CD14-positive monocyte (primary cell): ENCODE measurements at regions not wholly inside any gene's neighbourhood (a gene's known extent, or its start where the extent isn't known, plus 50 kb on each side); places are given as distances from the start of the nearest gene placed in this dataset.
"Not testable (repeated sequence)": the region's sequence is repeated elsewhere in the genome, so short reads cannot be mapped to it uniquely, and the experiment has no call there.

Experiments
- DNase-seq, 3 donors: peaks; one replicate each; pipeline ENCODE4 v3.0.0-alpha.2; 2011 to 2022
- H2AFZ ChIP-seq: 2 replicates; pipeline ENCODE4 v1.6.0; 2012; ENCODE audit warnings: mild to moderate bottlenecking, low read depth, low read length, inconsistent platforms; ENCODE audit not compliant: insufficient read depth, poor library complexity, severe bottlenecking
- H3K27ac ChIP-seq, 2 donors: 1 replicate in 1 of 2; 2 replicates in 1 of 2; pipeline ENCODE4 v1.5.1; 2012 to 2013; ENCODE audit warnings: low read length in 2 of 2, control low read depth in 1 of 2, inconsistent platforms in 1 of 2, low read depth in 1 of 2, mild to moderate bottlenecking in 1 of 2
- H3K27me3 ChIP-seq, 2 donors: one replicate each; pipeline versions ENCODE4 v1.6.0 to v1.6.1; 2011 to 2013; ENCODE audit warnings: low read length in 2 of 2; ENCODE audit not compliant: control insufficient read depth in 2 of 2, insufficient read depth in 2 of 2
- H3K36me3 ChIP-seq, 2 donors: replicated peaks in 1 of 2; 1 replicate in 1 of 2; 2 replicates in 1 of 2; pipeline versions ENCODE4 v1.5.1 to v1.6.1; 2012 to 2013; ENCODE audit warnings: low read length in 2 of 2, control low read depth in 1 of 2, inconsistent platforms in 1 of 2, mild to moderate bottlenecking in 1 of 2; ENCODE audit not compliant: insufficient read depth in 2 of 2, control insufficient read depth in 1 of 2
- H3K4me1 ChIP-seq, 2 donors: 1 replicate in 1 of 2; 2 replicates in 1 of 2; pipeline versions ENCODE4 v1.5.1 to v1.6.1; 2012 to 2013; ENCODE audit warnings: low read length in 2 of 2, control low read depth in 1 of 2, inconsistent platforms in 1 of 2, mild to moderate bottlenecking in 1 of 2, moderate library complexity in 1 of 2; ENCODE audit not compliant: insufficient read depth in 2 of 2, control insufficient read depth in 1 of 2
- H3K4me2 ChIP-seq: replicated peaks from 2 replicates; pipeline ENCODE3; 2012; ENCODE audit warnings: low read length, moderate library complexity, mild to moderate bottlenecking; ENCODE audit not compliant: poor library complexity, severe bottlenecking; ENCODE audit errors: extremely low read depth
- H3K4me3 ChIP-seq, 3 experiments: fragments of 200-600 bp in 1 of 3; sonication (generic) in 1 of 3; replicated peaks in 1 of 3; 1 replicate in 2 of 3; 2 replicates in 1 of 3; pipeline ENCODE4 v1.5.1; 2011 to 2013; ENCODE audit warnings: low read length in 3 of 3, mild to moderate bottlenecking in 3 of 3, control low read depth in 2 of 3, low read depth in 2 of 3, inconsistent platforms in 1 of 3, moderate library complexity in 1 of 3
- H3K79me2 ChIP-seq: 2 replicates; pipeline ENCODE4 v1.6.0; 2012; ENCODE audit warnings: mild to moderate bottlenecking, control low read depth, inconsistent platforms, low read length, moderate library complexity; ENCODE audit not compliant: insufficient read depth
- H3K9ac ChIP-seq: 2 replicates; pipeline ENCODE4 v1.6.0; 2017; ENCODE audit warnings: low read length, mild to moderate bottlenecking; ENCODE audit not compliant: insufficient read depth, poor library complexity, severe bottlenecking
- H3K9me3 ChIP-seq, 2 donors: replicated peaks in 1 of 2; 1 replicate in 1 of 2; 2 replicates in 1 of 2; pipeline versions ENCODE4 v1.5.1 to v1.6.1; 2012 to 2013; ENCODE audit warnings: low read length in 2 of 2, control low read depth in 1 of 2; ENCODE audit not compliant: control insufficient read depth in 1 of 2, insufficient read depth in 1 of 2
- H4K20me1 ChIP-seq: 2 replicates; pipeline ENCODE4 v1.6.0; 2012; ENCODE audit warnings: mild to moderate bottlenecking, low read length, control low read depth, moderate library complexity; ENCODE audit not compliant: insufficient read depth
- H3K27ac Mint-ChIP-seq, 7 donors: one replicate each; pipeline ENCODE4 v1.8.0; 2020; ENCODE audit warnings: mild to moderate bottlenecking in 7 of 7, mixed read lengths in 7 of 7, moderate library complexity in 6 of 7, inconsistent platforms in 2 of 7
- H3K27me3 Mint-ChIP-seq, 3 donors: one replicate each; pipeline ENCODE4 v1.8.0; 2021 to 2022; ENCODE audit warnings: low read depth in 3 of 3, mild to moderate bottlenecking in 3 of 3, mixed read lengths in 3 of 3, moderate library complexity in 3 of 3, inconsistent platforms in 1 of 3
- H3K36me3 Mint-ChIP-seq, 2 donors: one replicate each; pipeline ENCODE4 v1.8.0; 2020; ENCODE audit warnings: mixed read lengths in 2 of 2, inconsistent platforms in 1 of 2, mild to moderate bottlenecking in 1 of 2
- H3K4me1 Mint-ChIP-seq: one replicate; pipeline ENCODE4 v1.8.0; 2020; ENCODE audit warnings: mild to moderate bottlenecking, mixed read lengths
- H3K4me3 Mint-ChIP-seq, 2 donors: one replicate each; pipeline ENCODE4 v1.8.0; 2020; ENCODE audit warnings: mild to moderate bottlenecking in 2 of 2, mixed read lengths in 2 of 2, moderate library complexity in 1 of 2
- H3K9me3 Mint-ChIP-seq, 7 donors: one replicate each; pipeline ENCODE4 v1.8.0; 2020 to 2022; ENCODE audit warnings: mixed read lengths in 7 of 7, mild to moderate bottlenecking in 6 of 7, moderate library complexity in 6 of 7, inconsistent platforms in 2 of 7
- WGBS: methylation state at CpG from one replicate; pipeline ENCODE4 v1.1.5; 2013; ENCODE audit warnings: missing lambda C conversion rate; ENCODE audit not compliant: insufficient coverage; 5-methylcytosine and 5-hydroxymethylcytosine counted together
- intact Hi-C, 2 donors: fragments of 100-400 bp; cut with micrococcal nuclease; formaldehyde crosslinking; loops; one replicate each; pipeline versions ENCODE4 v1.15.0 to v1.15.1; 2023
- TF ChIP-seq, protein P1 (sequence below): fragments of 200-600 bp; IDR thresholded peaks from one replicate; pipeline ENCODE4 v1.8.0; 2022; ENCODE audit warnings: antibody characterized with exemption, mild to moderate bottlenecking

DNA sequence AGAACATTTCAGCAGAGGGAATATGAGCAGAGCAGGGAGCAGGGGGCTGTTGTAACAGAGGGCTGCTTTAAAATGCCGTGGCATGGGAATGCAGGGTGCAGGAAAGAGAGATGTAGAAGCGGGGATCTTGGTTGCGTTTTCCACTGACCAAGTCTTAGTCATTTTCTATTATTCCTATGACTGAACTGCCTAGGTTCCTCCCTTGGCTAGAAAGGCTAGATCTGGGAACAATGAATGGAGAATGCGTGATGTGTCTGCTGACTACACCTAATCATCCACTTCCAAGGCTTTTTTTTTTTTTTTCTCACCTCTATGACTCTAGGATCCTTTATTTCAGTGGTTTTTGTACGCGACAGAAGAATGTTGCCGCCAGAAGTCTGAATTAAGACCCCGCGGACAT lies 607.4 kb upstream of the TBL1XR1 start:
- 100% methylated on average over 3 of the region's 9 CpGs for WGBS
- H3K27ac Mint-ChIP-seq, result no peak overlapping the region
- intact Hi-C loops, result no loop called here

DNA sequence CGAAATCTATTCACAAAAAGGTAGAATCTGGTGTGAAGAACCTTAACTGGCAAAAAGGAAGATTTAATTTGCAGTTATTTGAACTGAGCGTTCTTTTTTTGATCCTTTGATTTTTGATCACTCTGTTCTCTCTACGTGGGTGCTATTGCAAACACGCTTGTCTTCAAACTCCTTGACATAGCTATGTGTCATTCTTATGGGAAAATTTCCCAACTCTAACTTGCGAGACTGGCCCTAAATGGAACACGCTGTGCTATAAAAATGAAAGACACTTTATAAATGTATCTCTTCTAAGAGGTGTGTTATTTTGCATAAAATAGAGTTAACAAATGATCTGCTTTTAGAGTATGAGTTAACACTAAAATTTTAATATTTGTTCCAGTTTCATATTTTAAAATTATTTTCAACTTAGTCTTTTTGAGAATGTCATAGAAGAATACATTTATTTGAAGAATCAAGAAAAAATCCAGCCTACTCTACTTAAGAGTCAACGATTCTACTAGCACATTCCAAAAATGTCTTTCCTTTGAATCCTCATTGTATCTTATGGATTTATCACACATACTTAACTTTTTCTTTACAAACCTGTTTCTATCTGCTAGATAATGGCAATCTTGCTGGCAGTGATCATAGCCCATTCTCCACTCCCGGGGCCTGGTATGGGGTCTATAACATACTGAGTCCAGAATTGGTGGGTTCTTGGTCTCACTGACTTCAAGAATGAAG lies 610.0 kb upstream of the TBL1XR1 start:
- Mint-ChIP-seq H3K4me1 (peaks cover 10% of the 10 kb centered on the region), H3K27me3 (no peaks in the 10 kb centered on the region), H3K4me3 (no peak overlapping the region), H3K27ac (peak overlapping the region in 1 of 7 donors; percentile 40), H3K9me3 (peaks cover 0 to 11% (median 5%) of the 10 kb centered on the region in 7 donors), H3K36me3 (no peaks in the 10 kb centered on the region)
- Histone ChIP-seq H3K4me2 (no peak overlapping the region), H3K27ac (no peak overlapping the region), H2AFZ (no peak overlapping the region), H3K27me3 (no peaks in the 10 kb centered on the region), H3K79me2 (no peaks in the 10 kb centered on the region), H3K9me3 (no peaks in the 10 kb centered on the region), H4K20me1 (no peaks in the 10 kb centered on the region), H3K4me3 (no peak overlapping the region), H3K4me1 (peaks cover 0 to 4% of the 10 kb centered on the region in 2 donors), H3K36me3 (no peaks in the 10 kb centered on the region), H3K9ac (no peak overlapping the region)
- TF ChIP-seq, protein P1, sequence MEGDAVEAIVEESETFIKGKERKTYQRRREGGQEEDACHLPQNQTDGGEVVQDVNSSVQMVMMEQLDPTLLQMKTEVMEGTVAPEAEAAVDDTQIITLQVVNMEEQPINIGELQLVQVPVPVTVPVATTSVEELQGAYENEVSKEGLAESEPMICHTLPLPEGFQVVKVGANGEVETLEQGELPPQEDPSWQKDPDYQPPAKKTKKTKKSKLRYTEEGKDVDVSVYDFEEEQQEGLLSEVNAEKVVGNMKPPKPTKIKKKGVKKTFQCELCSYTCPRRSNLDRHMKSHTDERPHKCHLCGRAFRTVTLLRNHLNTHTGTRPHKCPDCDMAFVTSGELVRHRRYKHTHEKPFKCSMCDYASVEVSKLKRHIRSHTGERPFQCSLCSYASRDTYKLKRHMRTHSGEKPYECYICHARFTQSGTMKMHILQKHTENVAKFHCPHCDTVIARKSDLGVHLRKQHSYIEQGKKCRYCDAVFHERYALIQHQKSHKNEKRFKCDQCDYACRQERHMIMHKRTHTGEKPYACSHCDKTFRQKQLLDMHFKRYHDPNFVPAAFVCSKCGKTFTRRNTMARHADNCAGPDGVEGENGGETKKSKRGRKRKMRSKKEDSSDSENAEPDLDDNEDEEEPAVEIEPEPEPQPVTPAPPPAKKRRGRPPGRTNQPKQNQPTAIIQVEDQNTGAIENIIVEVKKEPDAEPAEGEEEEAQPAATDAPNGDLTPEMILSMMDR, result no peak
- WGBS, result 100% methylated on average over 1 of the region's 8 CpGs
- intact Hi-C loops, result no loop called here
- DNase-seq, result no peak

More for the DNA sequence above, 607.4 kb upstream of the TBL1XR1 start:
- TF ChIP-seq, protein P1, result no peak
- no peaks in the 10 kb centered on the region for H3K27me3 ChIP-seq
- H3K9ac ChIP-seq, result no peak overlapping the region
- Mint-ChIP-seq H3K9me3 (peaks cover 0 to 11% (median 5%) of the 10 kb centered on the region in 7 donors), H3K4me1 (no peaks in the 10 kb centered on the region), H3K36me3 (no peaks in the 10 kb centered on the region), H3K27me3 (peaks cover 0 to 1% (median 0%) of the 10 kb centered on the region in 3 donors), H3K4me3 (no peak overlapping the region)
- H3K36me3 ChIP-seq, result no peaks in the 10 kb centered on the region
- no peak overlapping the region for H3K27ac ChIP-seq
- H3K4me3 ChIP-seq, result no peak overlapping the region
- H3K4me1 ChIP-seq, result no peaks in the 10 kb centered on the region
- no peaks in the 10 kb centered on the region for H3K9me3 ChIP-seq
- H3K79me2 ChIP-seq, result no peaks in the 10 kb centered on the region
- no peaks in the 10 kb centered on the region for H4K20me1 ChIP-seq
- no peak overlapping the region for H3K4me2 ChIP-seq
- no peak for DNase-seq
- H2AFZ ChIP-seq, result no peak overlapping the region

DNA sequence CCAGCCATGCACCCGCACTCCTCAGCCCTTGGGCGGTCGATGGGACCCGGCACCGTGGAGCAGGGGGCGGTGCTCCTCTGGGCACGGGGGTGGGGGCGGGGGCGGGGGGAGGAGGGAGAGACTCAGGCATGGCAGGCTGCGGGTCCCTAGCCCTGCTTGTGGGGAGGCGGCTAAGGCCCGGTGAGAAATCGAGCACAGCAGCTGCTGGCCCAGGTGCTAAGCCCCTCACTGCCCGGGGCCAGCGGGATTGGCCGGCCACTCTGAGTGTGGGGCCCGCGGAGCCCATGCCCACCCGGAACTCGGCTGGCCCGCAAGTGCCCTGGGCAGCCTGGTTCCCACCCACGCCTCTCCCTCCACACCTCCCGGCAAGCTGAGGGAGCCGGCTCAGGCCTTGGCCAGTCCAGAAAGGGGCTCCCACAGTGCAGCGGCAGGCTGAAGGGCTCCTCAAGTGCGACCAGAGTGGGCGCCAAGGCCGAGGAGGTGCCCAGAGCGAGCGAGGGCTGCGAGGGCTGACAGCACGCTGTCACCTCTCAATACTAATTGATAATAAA lies 611.7 kb upstream of the TBL1XR1 start:
- H3K36me3 Mint-ChIP-seq, H3K27ac ChIP-seq, H4K20me1 ChIP-seq, H3K4me3 ChIP-seq, H3K9me3 ChIP-seq, H3K4me2 ChIP-seq, H2AFZ ChIP-seq, H3K4me1 ChIP-seq, H3K4me1 Mint-ChIP-seq, H3K27me3 ChIP-seq, intact Hi-C loops, H3K79me2 ChIP-seq, H3K9ac ChIP-seq, H3K27me3 Mint-ChIP-seq, H3K4me3 Mint-ChIP-seq, DNase-seq, H3K36me3 ChIP-seq, H3K27ac Mint-ChIP-seq: not testable (repeated sequence)
- peaks cover 0 to 11% (median 5%) of the 10 kb centered on the region in 7 donors for H3K9me3 Mint-ChIP-seq
- WGBS, result 100% methylated on average over 11 of the region's 32 CpGs
